ENCODE measurements at regions not wholly inside any gene's neighbourhood (a gene's known extent, or its start where the extent isn't known, plus 50 kb on each side); places are given as distances from the start of the nearest gene placed in this dataset.

GRCh38 chr6:140025171-140025570 is 650.7 kb upstream of the CITED2 start:
- TF ChIP-seq CTCF (IDR thresholded peaks at IDR 0.05) (no peak), POLR2A (IDR thresholded peaks at IDR 0.05) (no peak)
- Histone ChIP-seq H3K27ac (no peak overlapping the region), H3K4me1 (no peaks in the 10 kb centered on the region), H3K27me3 (no peaks in the 10 kb centered on the region), H3K36me3 (no peaks in the 10 kb centered on the region), H3K9me3 (peaks cover 0 to 28% (median 7%) of the 10 kb centered on the region in 12 donors), H3K4me3 (no peak overlapping the region)
- DNase-seq = no peak
- intact Hi-C loops (cut with DNase I) = no loop called here
- ATAC-seq = no peak
- WGBS, 4 donors = 90 to 96% (median 95%) methylated on average over 1 of the region's 1 CpG

GRCh38 chr6:140020207-140020791 is 645.9 kb upstream of the CITED2 start:
- TF ChIP-seq CTCF (IDR thresholded peaks at IDR 0.05) = no peak
- TF ChIP-seq POLR2A (IDR thresholded peaks at IDR 0.05) = no peak
- Histone ChIP-seq H3K4me1 (peaks cover 0 to 5% (median 0%) of the 10 kb centered on the region in 12 donors), H3K36me3 (no peaks in the 10 kb centered on the region), H3K4me3 (no peak overlapping the region), H3K9me3 (peaks cover 0 to 23% (median 13%) of the 10 kb centered on the region in 12 donors), H3K27ac (no peak overlapping the region), H3K27me3 (no peaks in the 10 kb centered on the region)
- ATAC-seq (no peak), DNase-seq (no peak)
- intact Hi-C loops (cut with DNase I) = no loop called here
- WGBS, 4 donors = 94 to 100% (median 98%) methylated on average over 1 to 2 of the region's 2 CpGs

GRCh38 chr6:140018588-140018987 is 644.1 kb upstream of the CITED2 start:
- Histone ChIP-seq H3K27me3 (no peaks in the 10 kb centered on the region), H3K4me1 (peaks cover 0 to 5% (median 0%) of the 10 kb centered on the region in 12 donors), H3K27ac (no peak overlapping the region), H3K9me3 (peaks cover 0 to 23% (median 13%) of the 10 kb centered on the region in 12 donors), H3K36me3 (no peaks in the 10 kb centered on the region), H3K4me3 (no peak overlapping the region)
- WGBS, 4 donors = 37 to 56% (median 45%) methylated on average over 1 of the region's 1 CpG
- intact Hi-C loops (cut with DNase I) = no loop called here
- TF ChIP-seq POLR2A (IDR thresholded peaks at IDR 0.05) = no peak
- no peak for TF ChIP-seq CTCF (IDR thresholded peaks at IDR 0.05)
- ATAC-seq (no peak), DNase-seq (no peak)

GRCh38 chr6:140017470-140017869 is 643.0 kb upstream of the CITED2 start:
- TF ChIP-seq CTCF (IDR thresholded peaks at IDR 0.05) = no peak
- TF ChIP-seq POLR2A (IDR thresholded peaks at IDR 0.05) = no peak
- Histone ChIP-seq H3K4me1 (peaks cover 0 to 10% (median 0%) of the 10 kb centered on the region in 12 donors), H3K27ac (no peak overlapping the region), H3K36me3 (no peaks in the 10 kb centered on the region), H3K27me3 (no peaks in the 10 kb centered on the region), H3K9me3 (peaks cover 0 to 23% (median 13%) of the 10 kb centered on the region in 12 donors), H3K4me3 (no peak overlapping the region)
- ATAC-seq = no peak
- intact Hi-C loops (cut with DNase I) = no loop called here
- 82 to 89% (median 82%) methylated on average over 1 of the region's 1 CpG for WGBS, 4 donors
- DNase-seq = no peak

Measured in heart left ventricle (tissue), 16 donors.